ENCODE measurements at regions not wholly inside any gene's neighbourhood (a gene's known extent, or its start where the extent isn't known, plus 50 kb on each side); places are given as distances from the start of the nearest gene placed in this dataset.
A peak's percentile ranks its signal among the peaks of the same experiment; 100 is the strongest.
"Not testable (repeated sequence)": the region's sequence is repeated elsewhere in the genome, so short reads cannot be mapped to it uniquely, and the experiment has no call there.

GRCh38 chr15:22358932-22359331 lies 99.8 kb upstream of the GOLGA6L22 start:
- H3K27me3 Mint-ChIP-seq (ENCODE audit: low read depth); POLR2A ChIA-PET; ATAC-seq; CTCF ChIA-PET; H3K4me1 Mint-ChIP-seq; H3K9me3 Mint-ChIP-seq; H3K27ac Mint-ChIP-seq; H3K4me3 Mint-ChIP-seq; H3K36me3 Mint-ChIP-seq; DNase-seq (ENCODE audit: low spot score): not testable (repeated sequence)

- H3K9me3 Mint-ChIP-seq; H3K4me1 Mint-ChIP-seq; H3K27ac Mint-ChIP-seq; DNase-seq (ENCODE audit: low spot score); POLR2A ChIA-PET; H3K36me3 Mint-ChIP-seq; CTCF ChIA-PET; H3K27me3 Mint-ChIP-seq (ENCODE audit: low read depth); H3K4me3 Mint-ChIP-seq: not testable (repeated sequence)
- peak; percentile 57; the same call in 1 of the 2 replicates for ATAC-seq
These were observed 99.1 kb upstream of the GOLGA6L22 start for GRCh38 chr15:22359587-22359986.

GRCh38 chr15:22360696-22361095 lies 98.0 kb upstream of the GOLGA6L22 start:
- POLR2A ChIA-PET; ATAC-seq; H3K27me3 Mint-ChIP-seq (ENCODE audit: low read depth); CTCF ChIA-PET; H3K27ac Mint-ChIP-seq; H3K4me3 Mint-ChIP-seq; H3K9me3 Mint-ChIP-seq; DNase-seq (ENCODE audit: low spot score); H3K36me3 Mint-ChIP-seq; H3K4me1 Mint-ChIP-seq: not testable (repeated sequence)

GRCh38 chr15:22362502-22362901 lies 96.2 kb upstream of the GOLGA6L22 start:
- ATAC-seq; POLR2A ChIA-PET; H3K27me3 Mint-ChIP-seq (ENCODE audit: low read depth); H3K36me3 Mint-ChIP-seq; H3K9me3 Mint-ChIP-seq; H3K27ac Mint-ChIP-seq; DNase-seq (ENCODE audit: low spot score); CTCF ChIA-PET; H3K4me1 Mint-ChIP-seq; H3K4me3 Mint-ChIP-seq: not testable (repeated sequence)

GRCh38 chr15:22371246-22371834 lies 87.4 kb upstream of the GOLGA6L22 start:
- H3K4me3 Mint-ChIP-seq; CTCF ChIA-PET; ATAC-seq; H3K4me1 Mint-ChIP-seq; DNase-seq (ENCODE audit: low spot score); H3K9me3 Mint-ChIP-seq; POLR2A ChIA-PET; H3K27me3 Mint-ChIP-seq (ENCODE audit: low read depth); H3K36me3 Mint-ChIP-seq; H3K27ac Mint-ChIP-seq: not testable (repeated sequence)

GRCh38 chr15:22374531-22374930 lies 84.2 kb upstream of the GOLGA6L22 start:
- H3K27me3 Mint-ChIP-seq (ENCODE audit: low read depth); H3K9me3 Mint-ChIP-seq; POLR2A ChIA-PET; H3K4me1 Mint-ChIP-seq; CTCF ChIA-PET; ATAC-seq; DNase-seq (ENCODE audit: low spot score); H3K27ac Mint-ChIP-seq; H3K4me3 Mint-ChIP-seq; H3K36me3 Mint-ChIP-seq: not testable (repeated sequence)

GRCh38 chr15:22375829-22376228 lies 82.9 kb upstream of the GOLGA6L22 start:
- H3K4me1 Mint-ChIP-seq; H3K9me3 Mint-ChIP-seq; DNase-seq (ENCODE audit: low spot score); H3K36me3 Mint-ChIP-seq; CTCF ChIA-PET; H3K4me3 Mint-ChIP-seq; H3K27ac Mint-ChIP-seq; POLR2A ChIA-PET; ATAC-seq; H3K27me3 Mint-ChIP-seq (ENCODE audit: low read depth): not testable (repeated sequence)

GRCh38 chr15:22377859-22378258 lies 80.8 kb upstream of the GOLGA6L22 start:
- H3K27me3 Mint-ChIP-seq (ENCODE audit: low read depth); H3K4me1 Mint-ChIP-seq; H3K4me3 Mint-ChIP-seq; ATAC-seq; DNase-seq (ENCODE audit: low spot score); H3K27ac Mint-ChIP-seq; POLR2A ChIA-PET; H3K9me3 Mint-ChIP-seq; H3K36me3 Mint-ChIP-seq; CTCF ChIA-PET: not testable (repeated sequence)

- H3K4me1 Mint-ChIP-seq; H3K27ac Mint-ChIP-seq; ATAC-seq; POLR2A ChIA-PET; H3K27me3 Mint-ChIP-seq (ENCODE audit: low read depth); H3K4me3 Mint-ChIP-seq; CTCF ChIA-PET; DNase-seq (ENCODE audit: low spot score); H3K36me3 Mint-ChIP-seq; H3K9me3 Mint-ChIP-seq: not testable (repeated sequence)
These were observed 71.0 kb upstream of the GOLGA6L22 start for GRCh38 chr15:22387691-22388090.

GRCh38 chr15:22388365-22388764 lies 70.3 kb upstream of the GOLGA6L22 start:
- ATAC-seq; DNase-seq (ENCODE audit: low spot score); CTCF ChIA-PET; H3K36me3 Mint-ChIP-seq; H3K4me1 Mint-ChIP-seq; H3K27me3 Mint-ChIP-seq (ENCODE audit: low read depth); POLR2A ChIA-PET; H3K9me3 Mint-ChIP-seq; H3K4me3 Mint-ChIP-seq; H3K27ac Mint-ChIP-seq: not testable (repeated sequence)

- DNase-seq (ENCODE audit: low spot score); H3K4me1 Mint-ChIP-seq; H3K27ac Mint-ChIP-seq; ATAC-seq; CTCF ChIA-PET; H3K9me3 Mint-ChIP-seq; POLR2A ChIA-PET; H3K27me3 Mint-ChIP-seq (ENCODE audit: low read depth); H3K4me3 Mint-ChIP-seq; H3K36me3 Mint-ChIP-seq: not testable (repeated sequence)
These were observed 57.5 kb upstream of the GOLGA6L22 start for GRCh38 chr15:22401207-22401606.

GRCh38 chr15:22401703-22402102 lies 57.0 kb upstream of the GOLGA6L22 start:
- POLR2A ChIA-PET; DNase-seq (ENCODE audit: low spot score); H3K4me3 Mint-ChIP-seq; H3K36me3 Mint-ChIP-seq; H3K9me3 Mint-ChIP-seq; H3K27ac Mint-ChIP-seq; ATAC-seq; CTCF ChIA-PET; H3K27me3 Mint-ChIP-seq (ENCODE audit: low read depth); H3K4me1 Mint-ChIP-seq: not testable (repeated sequence)

GRCh38 chr15:22405765-22406164 lies 52.9 kb upstream of the GOLGA6L22 start:
- CTCF ChIA-PET; H3K27me3 Mint-ChIP-seq (ENCODE audit: low read depth); H3K9me3 Mint-ChIP-seq; H3K36me3 Mint-ChIP-seq; DNase-seq (ENCODE audit: low spot score); H3K4me1 Mint-ChIP-seq; POLR2A ChIA-PET; H3K4me3 Mint-ChIP-seq; ATAC-seq; H3K27ac Mint-ChIP-seq: not testable (repeated sequence)

Measured in WTC11 (cell line).